ENCODE measurements at regions not wholly inside any gene's neighbourhood (a gene's known extent, or its start where the extent isn't known, plus 50 kb on each side); places are given as distances from the start of the nearest gene placed in this dataset.

GRCh38 chr13:44156294-44156658, 217.3 kb upstream of the SERP2 start:
- Histone ChIP-seq H3K36me3 (no peaks in the 10 kb centered on the region), H3K4me3 (peak overlapping the region; percentile 19 to 38 (median 32)), H3K27me3 (no peaks in the 10 kb centered on the region), H3K27ac (peak overlapping the region; percentile 86 to 94 (median 92)), H3K9me3 (no peaks in the 10 kb centered on the region), H3K4me1 (peaks cover 71 to 80% of the 10 kb centered on the region in 2 donors)
- peak in 1 of 2 donors; percentile 55 for DNase-seq
- TF ChIP-seq POLR2A (IDR thresholded peaks at IDR 0.05) (no peak), CTCF (IDR thresholded peaks at IDR 0.05 in 4 of 5, conservative IDR thresholded peaks at IDR 0.05 in 1 of 5) (no peak)
- intact Hi-C loops (cut with DNase I; ENCODE audit: low total_unique reads) (loop anchor here (5.0 to 10.0 kb wide), 2 partner anchors 146 to 419 kb away; partner anchors contain the start of gene TSC22D1), in situ Hi-C loops (cut with MboI; ENCODE audit: low sequenced_read_pairs in 4 of 4) (no loop called here)
- peak in 1 of 2 donors; percentile 2 for ATAC-seq

- intact Hi-C loops (cut with DNase I; ENCODE audit: low total_unique reads) (loop anchor here (2.0 to 10.0 kb wide), 3 partner anchors 79 to 417 kb away; partner anchors contain the start of gene TSC22D1), in situ Hi-C loops (cut with MboI; ENCODE audit: low sequenced_read_pairs in 4 of 4) (no loop called here)
- no peaks in the 10 kb centered on the region for H3K9me3 ChIP-seq
- H3K27ac ChIP-seq = peak overlapping the region; percentile 86 to 94 (median 92)
- ATAC-seq (peak; percentile 34 to 54), DNase-seq (peak; percentile 61 to 72)
- H3K4me3 ChIP-seq = no peak overlapping the region
- H3K36me3 ChIP-seq = no peaks in the 10 kb centered on the region
- no peak for TF ChIP-seq CTCF (IDR thresholded peaks at IDR 0.05 in 4 of 5, conservative IDR thresholded peaks at IDR 0.05 in 1 of 5)
- TF ChIP-seq POLR2A (IDR thresholded peaks at IDR 0.05) = no peak
- H3K27me3 ChIP-seq = no peaks in the 10 kb centered on the region
- H3K4me1 ChIP-seq = peaks cover 64 to 72% of the 10 kb centered on the region in 2 donors
These were observed 216.0 kb upstream of the SERP2 start for GRCh38 chr13:44157606-44158005.

GRCh38 chr13:44158098-44158521, 215.5 kb upstream of the SERP2 start:
- intact Hi-C loops (cut with DNase I; ENCODE audit: low total_unique reads) = loop anchor here (2.0 to 10.0 kb wide), 3 partner anchors 79 to 417 kb away; partner anchors contain the start of gene TSC22D1
- DNase-seq (peak; percentile 86 to 89), ATAC-seq (peak; percentile 70 to 73)
- Histone ChIP-seq H3K4me3 (no peak overlapping the region), H3K27ac (peak overlapping the region; percentile 86 to 94 (median 92)), H3K27me3 (no peaks in the 10 kb centered on the region), H3K9me3 (no peaks in the 10 kb centered on the region), H3K36me3 (no peaks in the 10 kb centered on the region), H3K4me1 (peaks cover 64 to 72% of the 10 kb centered on the region in 2 donors)
- TF ChIP-seq POLR2A (IDR thresholded peaks at IDR 0.05) (no peak), CTCF (IDR thresholded peaks at IDR 0.05 in 4 of 5, conservative IDR thresholded peaks at IDR 0.05 in 1 of 5) (no peak)
- in situ Hi-C loops (cut with MboI; ENCODE audit: low sequenced_read_pairs in 4 of 4) = no loop called here

- Histone ChIP-seq H3K27ac (peak overlapping the region; percentile 86 to 94 (median 92)), H3K27me3 (no peaks in the 10 kb centered on the region), H3K4me1 (peaks cover 64 to 75% of the 10 kb centered on the region in 2 donors), H3K9me3 (no peaks in the 10 kb centered on the region), H3K4me3 (no peak overlapping the region), H3K36me3 (no peaks in the 10 kb centered on the region)
- intact Hi-C loops (cut with DNase I; ENCODE audit: low total_unique reads) = loop anchor here (2.0 to 10.0 kb wide), 3 partner anchors 78 to 416 kb away; partner anchors contain the start of gene TSC22D1
- in situ Hi-C loops (cut with MboI; ENCODE audit: low sequenced_read_pairs in 4 of 4) = no loop called here
- ATAC-seq (no peak), DNase-seq (peak; percentile 45 to 54)
- TF ChIP-seq CTCF (IDR thresholded peaks at IDR 0.05 in 4 of 5, conservative IDR thresholded peaks at IDR 0.05 in 1 of 5) (no peak), POLR2A (IDR thresholded peaks at IDR 0.05) (no peak)
These were observed 214.6 kb upstream of the SERP2 start for GRCh38 chr13:44158881-44159632.
